ENCODE measurements at regions not wholly inside any gene's neighbourhood (a gene's known extent, or its start where the extent isn't known, plus 50 kb on each side); places are given as distances from the start of the nearest gene placed in this dataset.

DNA sequence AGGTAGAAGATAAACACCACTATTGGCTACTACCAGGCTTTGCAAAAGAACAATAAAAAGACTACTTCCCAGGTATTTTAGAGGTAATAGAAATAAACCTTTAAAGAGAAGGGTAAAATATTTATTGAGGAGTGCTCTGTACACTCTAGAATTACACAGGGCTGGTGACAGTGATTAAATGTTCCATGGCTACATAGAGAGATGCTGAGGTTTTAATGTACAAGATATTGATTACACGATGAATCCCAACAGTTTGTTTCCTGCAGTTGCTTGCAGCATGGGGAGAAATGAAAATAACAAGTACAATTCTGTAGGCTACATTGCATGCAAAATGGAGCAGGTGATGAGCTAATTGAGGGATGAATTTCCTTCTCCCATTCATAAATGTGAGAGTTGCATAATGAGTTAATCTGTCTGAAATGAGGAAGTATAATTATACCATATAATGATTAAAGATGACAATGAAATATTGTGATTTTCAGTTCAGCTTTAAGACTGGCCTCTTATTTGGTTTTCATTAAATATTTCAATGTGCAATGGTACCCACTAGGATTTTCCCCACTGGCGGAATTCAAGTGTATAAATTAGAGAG lies 266.1 kb downstream of the SOCS6 start:
- no peak for TF ChIP-seq CEBPB (IDR thresholded peaks at IDR 0.05)
- TF ChIP-seq ZSCAN20 (CRISPR knock-in tag; IDR thresholded peaks at IDR 0.05), result no peak
- TF ChIP-seq PBX3 (IDR thresholded peaks at IDR 0.05), result no peak
- no peak for TF ChIP-seq FOXS1 (CRISPR knock-in tag; IDR thresholded peaks at IDR 0.05)
- no peak for TF ChIP-seq MAZ (IDR thresholded peaks at IDR 0.05; ENCODE audit: borderline replicate concordance, low read depth, low read length)
- TF ChIP-seq KDM1A (IDR thresholded peaks at IDR 0.05; ENCODE audit: low read depth), result no peak
- no peak for TF ChIP-seq JUN (IDR thresholded peaks at IDR 0.05)
- no peak for TF ChIP-seq MAX (IDR thresholded peaks at IDR 0.05)
- no peak for TF ChIP-seq EHF (CRISPR knock-in tag; IDR thresholded peaks at IDR 0.05)
- TF ChIP-seq, protein P1, sequence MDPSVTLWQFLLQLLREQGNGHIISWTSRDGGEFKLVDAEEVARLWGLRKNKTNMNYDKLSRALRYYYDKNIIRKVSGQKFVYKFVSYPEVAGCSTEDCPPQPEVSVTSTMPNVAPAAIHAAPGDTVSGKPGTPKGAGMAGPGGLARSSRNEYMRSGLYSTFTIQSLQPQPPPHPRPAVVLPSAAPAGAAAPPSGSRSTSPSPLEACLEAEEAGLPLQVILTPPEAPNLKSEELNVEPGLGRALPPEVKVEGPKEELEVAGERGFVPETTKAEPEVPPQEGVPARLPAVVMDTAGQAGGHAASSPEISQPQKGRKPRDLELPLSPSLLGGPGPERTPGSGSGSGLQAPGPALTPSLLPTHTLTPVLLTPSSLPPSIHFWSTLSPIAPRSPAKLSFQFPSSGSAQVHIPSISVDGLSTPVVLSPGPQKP (IDR thresholded peaks at IDR 0.05; ENCODE audit: low read depth, low read length), result no peak
- no peak for TF ChIP-seq NPAS2 (CRISPR knock-in tag; IDR thresholded peaks at IDR 0.05; ENCODE audit: borderline replicate concordance)
- TF ChIP-seq ZNF302 (CRISPR knock-in tag; IDR thresholded peaks at IDR 0.05), result no peak
- no peak for TF ChIP-seq BHLHE40 (IDR thresholded peaks at IDR 0.05; ENCODE audit: low read depth, low read length)
- TF ChIP-seq CBX8 (IDR thresholded peaks at IDR 0.05), result no peak
- no peak for TF ChIP-seq HOXA7 (CRISPR knock-in tag; IDR thresholded peaks at IDR 0.05)
- TF ChIP-seq RNF2 (IDR thresholded peaks at IDR 0.05; ENCODE audit: borderline replicate concordance, low read depth), result no peak
- TF ChIP-seq ZC3H11A (IDR thresholded peaks at IDR 0.05), result no peak
- Histone ChIP-seq H3K9me3 (no peaks in the 10 kb centered on the region), H3K4me2 (no peak overlapping the region), H3K4me1 (no peaks in the 10 kb centered on the region), H3K27ac (no peak overlapping the region), H3K4me3 (no peak overlapping the region)
- ChIA-PET POLR2A (no interaction called here), CTCF (no interaction called here)
- WGBS (ENCODE audit: missing lambda C conversion rate), result 14% methylated on average over 2 of the region's 2 CpGs
- no peak for FAIRE-seq
- no peak for DNase-seq (ENCODE audit: low read depth in 1 of 2, low spot score in 1 of 2)
- no peak for ATAC-seq

DNA sequence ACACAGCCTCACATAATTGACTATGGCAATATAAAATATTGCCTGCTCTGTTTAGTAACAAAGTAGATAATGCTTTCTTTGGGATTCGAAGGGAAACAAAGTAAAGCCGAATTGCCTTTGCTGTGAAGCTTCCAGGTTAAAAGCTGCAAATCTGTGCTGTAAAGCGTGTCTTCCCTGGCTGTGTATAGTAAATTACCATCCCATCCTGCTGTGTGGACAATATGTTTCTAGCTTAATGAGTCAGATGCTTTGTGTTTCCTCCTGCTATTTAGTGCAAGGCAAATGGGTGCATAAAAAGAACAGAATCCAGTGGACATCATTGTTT lies 265.1 kb downstream of the SOCS6 start:
- H3K4me1 ChIP-seq, result no peaks in the 10 kb centered on the region
- DNase-seq (ENCODE audit: low read depth in 1 of 2, low spot score in 1 of 2) (no peak), ATAC-seq (no peak), FAIRE-seq (no peak)
- no peak overlapping the region for H3K4me2 ChIP-seq
- CTCF ChIA-PET, result no interaction called here
- POLR2A ChIA-PET, result no interaction called here
- no peak overlapping the region for H3K27ac ChIP-seq
- no peak overlapping the region for H3K4me3 ChIP-seq
- no peak for TF ChIP-seq NFE2L2 (conservative IDR thresholded peaks at IDR 0.05; ENCODE audit: low read length)
- TF ChIP-seq, protein P2, sequence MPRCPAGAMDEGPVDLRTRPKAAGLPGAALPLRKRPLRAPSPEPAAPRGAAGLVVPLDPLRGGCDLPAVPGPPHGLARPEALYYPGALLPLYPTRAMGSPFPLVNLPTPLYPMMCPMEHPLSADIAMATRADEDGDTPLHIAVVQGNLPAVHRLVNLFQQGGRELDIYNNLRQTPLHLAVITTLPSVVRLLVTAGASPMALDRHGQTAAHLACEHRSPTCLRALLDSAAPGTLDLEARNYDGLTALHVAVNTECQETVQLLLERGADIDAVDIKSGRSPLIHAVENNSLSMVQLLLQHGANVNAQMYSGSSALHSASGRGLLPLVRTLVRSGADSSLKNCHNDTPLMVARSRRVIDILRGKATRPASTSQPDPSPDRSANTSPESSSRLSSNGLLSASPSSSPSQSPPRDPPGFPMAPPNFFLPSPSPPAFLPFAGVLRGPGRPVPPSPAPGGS (IDR thresholded peaks at IDR 0.05), result no peak
- TF ChIP-seq EP300 (IDR thresholded peaks at IDR 0.05), result no peak
- no peak for TF ChIP-seq ZNF302 (CRISPR knock-in tag; IDR thresholded peaks at IDR 0.05)
- no peak for TF ChIP-seq HDAC2 (IDR thresholded peaks at IDR 0.05)
- no peak for TF ChIP-seq EHF (CRISPR knock-in tag; IDR thresholded peaks at IDR 0.05)
- no peak for TF ChIP-seq SMC3 (IDR thresholded peaks at IDR 0.05)
- no peak for TF ChIP-seq KDM5A (IDR thresholded peaks at IDR 0.05)
- TF ChIP-seq MAFK (IDR thresholded peaks at IDR 0.05; ENCODE audit: partially characterized antibody), result no peak
- TF ChIP-seq FOSL2 (IDR thresholded peaks at IDR 0.05), result no peak
- TF ChIP-seq FOSL2 (CRISPR knock-in tag; IDR thresholded peaks at IDR 0.05), result no peak
- TF ChIP-seq PBX3 (IDR thresholded peaks at IDR 0.05), result no peak
- TF ChIP-seq CHD2 (IDR thresholded peaks at IDR 0.05; ENCODE audit: low read length, partially characterized antibody), result no peak
- no peak for TF ChIP-seq ZC3H11A (IDR thresholded peaks at IDR 0.05)
- TF ChIP-seq USF2 (IDR thresholded peaks at IDR 0.05), result no peak
- 6% methylated on average over 3 of the region's 3 CpGs for WGBS (ENCODE audit: missing lambda C conversion rate)
- H3K9me3 ChIP-seq, result no peaks in the 10 kb centered on the region
